ENCODE measurements at regions not wholly inside any gene's neighbourhood (a gene's known extent, or its start where the extent isn't known, plus 50 kb on each side); places are given as distances from the start of the nearest gene placed in this dataset.

DNA sequence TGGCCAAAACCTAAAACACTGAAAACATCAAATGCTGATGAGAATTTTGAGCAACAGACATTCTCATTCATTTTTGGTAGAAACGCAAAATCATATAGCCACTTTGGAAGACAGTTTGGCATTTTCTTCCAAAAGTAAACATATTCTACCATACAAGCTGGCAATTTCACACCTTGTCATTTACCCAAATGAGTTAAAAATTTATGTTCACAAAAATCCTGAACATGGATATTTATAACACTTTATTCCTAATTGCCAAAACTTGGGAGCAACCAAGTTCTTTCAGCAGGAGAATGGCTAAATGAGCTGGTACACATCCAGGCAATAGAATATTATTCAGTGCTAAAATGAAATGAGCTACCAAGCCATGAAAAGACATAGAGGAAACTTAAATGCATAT is 1270.1 kb upstream of the ACO1 start:
- TF ChIP-seq, protein P1, sequence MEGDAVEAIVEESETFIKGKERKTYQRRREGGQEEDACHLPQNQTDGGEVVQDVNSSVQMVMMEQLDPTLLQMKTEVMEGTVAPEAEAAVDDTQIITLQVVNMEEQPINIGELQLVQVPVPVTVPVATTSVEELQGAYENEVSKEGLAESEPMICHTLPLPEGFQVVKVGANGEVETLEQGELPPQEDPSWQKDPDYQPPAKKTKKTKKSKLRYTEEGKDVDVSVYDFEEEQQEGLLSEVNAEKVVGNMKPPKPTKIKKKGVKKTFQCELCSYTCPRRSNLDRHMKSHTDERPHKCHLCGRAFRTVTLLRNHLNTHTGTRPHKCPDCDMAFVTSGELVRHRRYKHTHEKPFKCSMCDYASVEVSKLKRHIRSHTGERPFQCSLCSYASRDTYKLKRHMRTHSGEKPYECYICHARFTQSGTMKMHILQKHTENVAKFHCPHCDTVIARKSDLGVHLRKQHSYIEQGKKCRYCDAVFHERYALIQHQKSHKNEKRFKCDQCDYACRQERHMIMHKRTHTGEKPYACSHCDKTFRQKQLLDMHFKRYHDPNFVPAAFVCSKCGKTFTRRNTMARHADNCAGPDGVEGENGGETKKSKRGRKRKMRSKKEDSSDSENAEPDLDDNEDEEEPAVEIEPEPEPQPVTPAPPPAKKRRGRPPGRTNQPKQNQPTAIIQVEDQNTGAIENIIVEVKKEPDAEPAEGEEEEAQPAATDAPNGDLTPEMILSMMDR (IDR thresholded peaks at IDR 0.05), result no peak
- no peak for TF ChIP-seq POLR2A (IDR thresholded peaks at IDR 0.05)

All from prostate gland (tissue), 2 donors.